KG1 (cell line): ENCODE measurements at regions not wholly inside any gene's neighbourhood (a gene's known extent, or its start where the extent isn't known, plus 50 kb on each side); places are given as distances from the start of the nearest gene placed in this dataset.

Experiments used
- DNase-seq: peaks from one replicate; lab custom pipeline; 2025; lab: John Stamatoyannopoulos, UW

DNA sequence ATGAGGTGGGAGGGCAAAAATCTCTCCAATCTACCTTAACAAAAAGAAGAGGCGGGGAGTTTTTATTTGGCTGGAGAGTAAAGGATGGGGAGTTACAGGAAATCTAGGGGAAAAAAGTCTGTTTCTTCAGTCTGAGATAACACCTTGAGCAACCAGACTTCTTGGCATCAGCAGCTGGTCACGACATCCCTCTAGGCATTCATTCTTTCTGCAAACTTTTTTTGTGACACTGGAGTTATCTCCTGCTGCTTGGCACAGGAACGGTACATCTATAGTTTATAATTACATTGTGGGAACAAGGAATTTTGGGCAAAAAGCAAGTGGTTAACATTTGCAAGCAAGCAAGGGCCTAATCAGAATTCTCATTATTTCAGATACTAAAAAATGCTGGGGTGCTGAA lies 50.6 kb upstream of the IFNGR1 start:
- DNase-seq = no peak

DNA sequence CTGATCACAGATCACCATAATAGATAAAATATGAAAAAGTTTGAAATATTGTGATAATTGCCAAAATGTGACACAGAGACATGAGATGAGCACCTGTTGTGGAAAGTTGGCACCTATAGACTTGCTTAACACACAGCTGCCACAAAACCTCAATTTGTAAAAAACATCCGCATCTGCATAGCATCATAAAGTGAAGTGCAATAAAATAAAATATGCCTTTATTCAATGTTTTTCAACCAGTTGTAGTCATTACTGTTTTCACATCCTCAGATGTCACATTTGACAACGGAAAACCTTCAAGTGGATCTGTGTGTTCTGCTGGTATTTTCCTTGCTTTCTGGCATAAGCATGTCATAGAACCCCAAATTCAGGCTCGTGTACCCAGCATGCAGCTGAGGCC lies 50.2 kb upstream of the IFNGR1 start:
- DNase-seq = no peak
